ENCODE measurements at regions not wholly inside any gene's neighbourhood (a gene's known extent, or its start where the extent isn't known, plus 50 kb on each side); places are given as distances from the start of the nearest gene placed in this dataset.

DNA sequence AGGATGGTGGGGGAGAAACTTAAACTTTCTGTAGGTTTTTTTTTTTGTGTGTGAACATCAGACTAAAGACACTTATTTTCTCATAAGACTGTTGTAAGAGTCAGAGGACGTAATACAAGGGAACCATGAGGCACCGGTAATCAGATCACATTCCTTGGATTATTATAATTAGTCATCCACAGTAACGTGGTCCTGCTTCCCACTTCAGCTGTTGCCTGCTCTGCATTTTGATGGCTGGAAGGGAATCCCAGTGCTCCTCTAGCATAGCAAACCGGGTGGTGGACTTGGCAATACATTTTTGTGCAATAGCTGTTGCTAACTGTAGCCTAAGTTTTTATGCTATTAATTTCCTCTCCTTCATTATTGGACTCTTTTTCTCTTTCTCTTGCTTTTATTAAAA is 294.8 kb downstream of the NR2F2 start:
- TF ChIP-seq, protein P1, sequence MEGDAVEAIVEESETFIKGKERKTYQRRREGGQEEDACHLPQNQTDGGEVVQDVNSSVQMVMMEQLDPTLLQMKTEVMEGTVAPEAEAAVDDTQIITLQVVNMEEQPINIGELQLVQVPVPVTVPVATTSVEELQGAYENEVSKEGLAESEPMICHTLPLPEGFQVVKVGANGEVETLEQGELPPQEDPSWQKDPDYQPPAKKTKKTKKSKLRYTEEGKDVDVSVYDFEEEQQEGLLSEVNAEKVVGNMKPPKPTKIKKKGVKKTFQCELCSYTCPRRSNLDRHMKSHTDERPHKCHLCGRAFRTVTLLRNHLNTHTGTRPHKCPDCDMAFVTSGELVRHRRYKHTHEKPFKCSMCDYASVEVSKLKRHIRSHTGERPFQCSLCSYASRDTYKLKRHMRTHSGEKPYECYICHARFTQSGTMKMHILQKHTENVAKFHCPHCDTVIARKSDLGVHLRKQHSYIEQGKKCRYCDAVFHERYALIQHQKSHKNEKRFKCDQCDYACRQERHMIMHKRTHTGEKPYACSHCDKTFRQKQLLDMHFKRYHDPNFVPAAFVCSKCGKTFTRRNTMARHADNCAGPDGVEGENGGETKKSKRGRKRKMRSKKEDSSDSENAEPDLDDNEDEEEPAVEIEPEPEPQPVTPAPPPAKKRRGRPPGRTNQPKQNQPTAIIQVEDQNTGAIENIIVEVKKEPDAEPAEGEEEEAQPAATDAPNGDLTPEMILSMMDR (IDR thresholded peaks at IDR 0.05; ENCODE audit: low read depth, low read length, poor library complexity, severe bottlenecking): no peak
- no peak for TF ChIP-seq EZH2phosphoT487 (IDR thresholded peaks at IDR 0.05; ENCODE audit: borderline replicate concordance, low read length)
